B cell (primary cell): ENCODE measurements at regions not wholly inside any gene's neighbourhood (a gene's known extent, or its start where the extent isn't known, plus 50 kb on each side); places are given as distances from the start of the nearest gene placed in this dataset.

Experiments used
- ATAC-seq: fragments of 200-7000 bp; cut with Tn5 transposase; one replicate; pipeline ENCODE4 v1.10.0; 2021; ENCODE audit warnings: low read depth, mild to moderate bottlenecking, moderate number of reproducible peaks, moderate library complexity
- CTCF ChIA-PET: fragments of 350-600 bp; sonication (Branson Sonifier 250); formaldehyde crosslinking; loops from one replicate; lab custom pipeline; 2021; ENCODE audit warnings: antibody characterized with exemption, inconsistent platforms; lab: Charles Lee
- POLR2A ChIA-PET: fragments of 350-600 bp; sonication (Branson Sonifier 250); formaldehyde crosslinking; loops from one replicate; lab custom pipeline; 2021; ENCODE audit warnings: antibody characterized with exemption; lab: Charles Lee
- DNase-seq: peaks from one replicate; pipeline ENCODE4 v3.0.0; 2013
- H2AFZ ChIP-seq: 2 replicates; pipeline ENCODE4 v1.6.1; 2012; ENCODE audit warnings: mild to moderate bottlenecking, low read depth, low read length; ENCODE audit not compliant: insufficient read depth, poor library complexity, severe bottlenecking
- H3K27ac ChIP-seq, 2 donors: 1 replicate in 1 of 2; 2 replicates in 1 of 2; pipeline ENCODE4 v1.5.1; 2012 to 2013; ENCODE audit warnings: low read length in 2 of 2, mild to moderate bottlenecking in 2 of 2, moderate library complexity in 1 of 2
- H3K27me3 ChIP-seq, 4 experiments: fragments of 200-600 bp in 1 of 4; sonication (generic) in 1 of 4; replicated peaks in 1 of 4; 1 replicate in 2 of 4; 2 replicates in 2 of 4; pipeline versions ENCODE4 v1.6.1 to v1.7.0; 2013 to 2016; ENCODE audit warnings: low read length in 3 of 4, mild to moderate bottlenecking in 2 of 4, mixed read lengths in 1 of 4, moderate library complexity in 1 of 4; ENCODE audit not compliant: insufficient read depth in 4 of 4, control insufficient read depth in 3 of 4; ENCODE audit errors: control extremely low read depth in 1 of 4
- H3K36me3 ChIP-seq, 2 experiments: replicated peaks in 1 of 2; 1 replicate in 1 of 2; 2 replicates in 1 of 2; pipeline versions ENCODE4 v1.6.1 to v1.7.1; 2013; ENCODE audit warnings: low read length in 1 of 2; ENCODE audit not compliant: insufficient read depth in 2 of 2, control insufficient read depth in 1 of 2; ENCODE audit errors: control extremely low read depth in 1 of 2, extremely low read depth in 1 of 2
- H3K4me1 ChIP-seq, 2 donors: fragments of 200-600 bp in 1 of 2; sonication (generic) in 1 of 2; 1 replicate in 1 of 2; 2 replicates in 1 of 2; pipeline versions ENCODE4 v1.5.1 to v1.6.1; 2013 to 2017; ENCODE audit warnings: low read length in 2 of 2; ENCODE audit not compliant: control insufficient read depth in 2 of 2, insufficient read depth in 2 of 2
- H3K4me2 ChIP-seq: replicated peaks from 2 replicates; pipeline ENCODE3; 2012; ENCODE audit warnings: mild to moderate bottlenecking, low read depth, low read length; ENCODE audit not compliant: poor library complexity, severe bottlenecking
- H3K4me3 ChIP-seq, 5 experiments: fragments of 200-600 bp in 1 of 5; sonication (generic) in 1 of 5; 1 replicate in 3 of 5; 2 replicates in 2 of 5; pipeline versions ENCODE4 v1.5.1 to v1.7.0; 2011 to 2016; ENCODE audit warnings: low read length in 4 of 5, mild to moderate bottlenecking in 4 of 5, low read depth in 2 of 5, control low read depth in 1 of 5, moderate library complexity in 1 of 5; ENCODE audit not compliant: insufficient read depth in 1 of 5; ENCODE audit errors: control extremely low read depth in 1 of 5, extremely low read depth in 1 of 5
- H3K79me2 ChIP-seq: fragments of 200-600 bp; sonication (generic); one replicate; pipeline ENCODE4 v1.6.0; 2016; ENCODE audit warnings: low read length; ENCODE audit not compliant: control insufficient read depth, insufficient read depth
- H3K9ac ChIP-seq: fragments of 200-600 bp; sonication (generic); 2 replicates; pipeline ENCODE4 v1.6.1; 2017; ENCODE audit warnings: mild to moderate bottlenecking, low read length, moderate library complexity
- H3K9me3 ChIP-seq, 3 donors: one replicate each; pipeline versions ENCODE4 v1.6.1 to v1.7.1; 2013; ENCODE audit warnings: low read length in 2 of 3; ENCODE audit not compliant: control insufficient read depth in 2 of 3, insufficient read depth in 1 of 3; ENCODE audit errors: control extremely low read depth in 1 of 3
- H4K20me1 ChIP-seq: 2 replicates; pipeline ENCODE4 v1.6.0; 2012; ENCODE audit warnings: mild to moderate bottlenecking, low read length; ENCODE audit not compliant: insufficient read depth, control insufficient read depth, poor library complexity, severe bottlenecking
- H3K27ac Mint-ChIP-seq: one replicate; pipeline ENCODE4 v1.8.0; 2021; ENCODE audit warnings: mixed read lengths
- H3K27me3 Mint-ChIP-seq: one replicate; pipeline ENCODE4 v1.8.0; 2021; ENCODE audit warnings: mixed read lengths
- H3K4me1 Mint-ChIP-seq: one replicate; pipeline ENCODE4 v1.8.0; 2021; ENCODE audit warnings: mixed read lengths
- H3K4me3 Mint-ChIP-seq: one replicate; pipeline ENCODE4 v1.8.0; 2021; ENCODE audit warnings: mixed read lengths
- H3K9me3 Mint-ChIP-seq: one replicate; pipeline ENCODE4 v1.8.0; 2022; ENCODE audit warnings: mixed read lengths; ENCODE audit not compliant: insufficient read depth
- CTCF ChIP-seq: fragments of 200-600 bp; IDR thresholded peaks from one replicate; pipeline ENCODE4 v1.8.0; 2022; ENCODE audit warnings: antibody characterized with exemption, mild to moderate bottlenecking
- EZH2 ChIP-seq: IDR thresholded peaks from 2 replicates; pipeline ENCODE4 v1.6.1; 2012; ENCODE audit warnings: borderline replicate concordance, low read depth, mild to moderate bottlenecking, moderate library complexity, low read length; ENCODE audit not compliant: insufficient read depth, poor library complexity, severe bottlenecking
- WGBS: methylation state at CpG from one replicate; pipeline ENCODE4 v1.1.5; 2013; ENCODE audit warnings: missing lambda C conversion rate; ENCODE audit not compliant: insufficient coverage; 5-methylcytosine and 5-hydroxymethylcytosine counted together
- intact Hi-C: fragments of 100-400 bp; cut with micrococcal nuclease; formaldehyde crosslinking; loops from one replicate; pipeline ENCODE4 v1.10.0; 2022

GRCh38 chr5:157917899-157918809 is 59.2 kb upstream of the CLINT1 start:
- Histone ChIP-seq H3K9me3 (no peaks in the 10 kb centered on the region), H4K20me1 (no peaks in the 10 kb centered on the region), H3K9ac (peak overlapping the region; percentile 67), H3K4me1 (peaks cover 28 to 30% of the 10 kb centered on the region in 2 donors), H3K36me3 (no peaks in the 10 kb centered on the region), H3K79me2 (no peaks in the 10 kb centered on the region), H3K4me2 (peak overlapping the region; percentile 72), H3K4me3 (no peak overlapping the region), H2AFZ (peak overlapping the region; percentile 80), H3K27me3 (no peaks in the 10 kb centered on the region), H3K27ac (peak overlapping the region in 1 of 2 donors; percentile 75)
- 84% methylated on average over 6 of the region's 8 CpGs for WGBS
- intact Hi-C loops = loop anchor here (5.0 kb wide), 1 partner anchor 61 kb away; the partner anchor contains the start of gene CLINT1
- Mint-ChIP-seq H3K4me3 (peak overlapping the region; percentile 77), H3K9me3 (no peaks in the 10 kb centered on the region), H3K27me3 (no peaks in the 10 kb centered on the region), H3K27ac (peak overlapping the region; percentile 91), H3K4me1 (peaks cover 34% of the 10 kb centered on the region)
- DNase-seq (peak; percentile 45), ATAC-seq (no peak)
- POLR2A ChIA-PET = no interaction called here
- CTCF ChIA-PET = interaction anchor here (1.4 to 2.8 kb wide), 5 partner anchors 10 to 101 kb away, joined by 4 to 12 read pairs (median 5); no protein-coding TSS in a partner anchor
- TF ChIP-seq CTCF (peak; percentile 58), EZH2 (no peak)

GRCh38 chr5:157917491-157917890 is 58.5 kb upstream of the CLINT1 start:
- ChIA-PET POLR2A (interaction anchor here (0.6 kb wide), 1 partner anchor 18 kb away, joined by 8 read pairs; no protein-coding TSS in a partner anchor), CTCF (interaction anchor here (1.1 to 1.8 kb wide), 3 partner anchors 10 to 104 kb away, joined by 3 to 5 read pairs (median 4); no protein-coding TSS in a partner anchor)
- Histone ChIP-seq H3K27me3 (no peaks in the 10 kb centered on the region), H3K27ac (no peak overlapping the region), H3K9ac (no peak overlapping the region), H3K4me2 (no peak overlapping the region), H3K4me1 (peaks cover 34 to 37% of the 10 kb centered on the region in 2 donors), H2AFZ (no peak overlapping the region), H3K4me3 (no peak overlapping the region), H3K79me2 (no peaks in the 10 kb centered on the region), H3K9me3 (no peaks in the 10 kb centered on the region), H3K36me3 (no peaks in the 10 kb centered on the region), H4K20me1 (no peaks in the 10 kb centered on the region)
- intact Hi-C loops = loop anchor here (5.0 kb wide), 1 partner anchor 60 kb away; the partner anchor contains the start of gene CLINT1
- peak overlapping the region; percentile 64 for H3K27ac Mint-ChIP-seq
- DNase-seq (no peak), ATAC-seq (no peak)
- no peak overlapping the region for H3K4me3 Mint-ChIP-seq
- TF ChIP-seq EZH2 = no peak
- TF ChIP-seq CTCF = no peak
- H3K9me3 Mint-ChIP-seq = no peaks in the 10 kb centered on the region
- H3K4me1 Mint-ChIP-seq = peaks cover 40% of the 10 kb centered on the region
- no peaks in the 10 kb centered on the region for H3K27me3 Mint-ChIP-seq
